HG02852 (cell line): ENCODE measurements at regions not wholly inside any gene's neighbourhood (a gene's known extent, or its start where the extent isn't known, plus 50 kb on each side); places are given as distances from the start of the nearest gene placed in this dataset.

Experiments used
- ATAC-seq: cut with Tn5 transposase; IDR thresholded peaks from one replicate; pipeline ENCODE4 v1.9.1; 2021; ENCODE audit warnings: mild to moderate bottlenecking, moderate library complexity; ENCODE audit not compliant: unreplicated experiment

DNA sequence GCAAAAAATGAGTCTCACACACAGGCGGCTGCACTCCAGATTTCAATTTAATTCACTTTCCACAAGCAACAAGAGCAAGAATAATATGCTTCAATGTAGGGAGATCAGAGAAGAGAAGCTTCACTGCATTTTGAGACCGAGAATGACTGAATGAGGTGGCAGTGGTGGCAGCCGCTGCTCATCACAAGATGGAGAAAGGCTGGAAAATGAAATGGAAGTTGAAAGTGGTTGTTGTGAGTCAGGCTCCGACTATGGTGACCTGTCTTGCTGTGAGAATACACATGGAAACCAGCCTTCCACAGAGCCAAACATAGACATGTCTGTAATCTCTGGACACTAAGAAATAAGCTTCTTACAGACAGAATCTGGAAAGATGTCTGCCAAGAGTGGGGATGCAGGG, 499.6 kb upstream of the LRRN3 start:
- no peak for ATAC-seq

DNA sequence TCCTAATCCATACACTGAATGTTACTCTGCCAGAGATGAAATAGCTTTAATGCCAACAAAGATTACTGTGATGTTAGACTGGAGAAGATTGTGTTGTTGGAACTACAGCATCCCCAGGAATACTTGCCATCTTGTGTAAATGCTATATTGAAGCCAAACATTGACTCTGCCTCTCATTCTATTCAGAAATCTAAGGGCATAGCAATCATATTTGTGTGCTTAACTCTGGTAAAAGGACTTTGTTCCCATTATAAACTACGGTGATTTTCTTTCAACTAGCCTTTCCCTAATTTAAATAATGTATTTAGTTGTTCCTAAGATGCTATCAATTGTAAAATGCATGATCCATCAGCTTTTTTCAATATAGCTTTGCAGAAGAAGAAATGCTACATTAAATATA, 498.4 kb upstream of the LRRN3 start:
- ATAC-seq = no peak

DNA sequence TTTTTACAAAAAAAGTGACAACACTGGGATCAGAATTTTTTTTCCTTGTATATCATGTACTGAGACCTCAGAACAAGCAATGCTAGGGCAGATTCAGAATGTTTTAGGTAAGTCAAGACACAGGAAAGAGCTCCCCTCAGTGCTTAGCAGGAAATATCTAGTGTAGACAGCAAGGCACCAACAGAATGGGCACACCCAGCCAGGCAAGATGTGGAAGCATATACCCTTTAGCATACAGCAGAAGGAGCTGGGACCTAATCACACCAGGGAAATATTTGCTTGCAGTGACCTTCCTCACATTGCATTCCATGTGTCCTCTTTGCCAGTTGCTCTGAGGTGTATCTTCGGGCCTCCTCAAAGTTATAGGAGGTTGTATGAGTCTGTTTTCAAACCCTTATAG, 497.6 kb upstream of the LRRN3 start:
- no peak for ATAC-seq

DNA sequence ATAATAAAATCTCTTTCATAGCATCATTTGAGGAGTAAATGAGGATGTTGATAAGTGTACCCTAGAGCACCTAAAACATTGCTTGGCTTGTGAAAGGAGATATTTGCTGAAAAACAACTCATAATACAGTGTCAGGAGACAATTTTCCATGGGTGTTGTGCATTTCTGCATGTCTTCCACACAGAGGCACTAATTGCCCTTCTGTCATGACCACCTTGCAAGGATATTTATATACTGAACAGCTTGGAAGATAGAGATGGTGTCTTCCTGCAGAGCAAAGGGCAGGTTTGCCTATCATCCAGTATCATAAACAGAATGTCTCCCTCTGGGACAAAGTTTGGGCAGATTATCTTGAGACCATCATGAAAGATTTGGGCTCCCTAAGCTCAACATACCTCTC, 495.2 kb upstream of the LRRN3 start:
- no peak for ATAC-seq

DNA sequence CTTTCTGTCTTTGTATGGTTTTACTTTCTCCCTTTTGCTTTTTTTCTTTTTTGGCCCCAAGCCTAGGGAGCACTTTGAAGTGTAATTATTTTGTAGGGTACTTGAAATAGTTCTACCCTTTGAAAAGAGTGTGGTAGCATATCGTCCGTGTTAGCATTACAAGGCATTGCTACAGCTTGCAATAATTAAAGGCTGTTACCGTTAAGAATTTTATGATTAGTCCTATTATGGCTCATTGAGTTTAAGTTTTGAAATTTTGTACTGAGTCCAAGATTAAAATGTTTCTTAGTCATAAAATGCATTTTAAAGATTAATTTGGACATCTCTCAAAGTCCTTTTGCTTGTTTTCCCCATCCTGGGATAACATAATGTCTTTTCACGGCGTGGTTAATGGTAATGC, 490.0 kb upstream of the LRRN3 start:
- ATAC-seq = no peak

DNA sequence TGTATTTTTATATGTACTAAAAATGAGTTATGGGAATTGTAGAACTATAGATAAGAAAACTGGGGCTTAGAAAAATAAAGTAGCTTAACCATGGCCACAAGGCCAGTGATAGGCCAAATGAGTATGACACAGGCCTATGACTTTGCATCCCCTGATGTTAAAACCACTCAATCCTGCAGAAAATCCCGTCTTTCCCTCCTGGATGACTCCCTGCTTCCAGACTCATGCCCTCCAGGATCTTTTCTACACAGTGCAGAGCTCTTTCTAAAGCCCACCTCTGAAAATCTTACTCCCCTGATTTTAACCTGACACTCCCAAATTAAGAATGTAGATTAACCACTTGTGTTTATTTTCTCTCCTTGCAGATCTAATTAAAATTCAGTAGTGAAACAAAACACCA, 489.2 kb upstream of the LRRN3 start:
- ATAC-seq = no peak

DNA sequence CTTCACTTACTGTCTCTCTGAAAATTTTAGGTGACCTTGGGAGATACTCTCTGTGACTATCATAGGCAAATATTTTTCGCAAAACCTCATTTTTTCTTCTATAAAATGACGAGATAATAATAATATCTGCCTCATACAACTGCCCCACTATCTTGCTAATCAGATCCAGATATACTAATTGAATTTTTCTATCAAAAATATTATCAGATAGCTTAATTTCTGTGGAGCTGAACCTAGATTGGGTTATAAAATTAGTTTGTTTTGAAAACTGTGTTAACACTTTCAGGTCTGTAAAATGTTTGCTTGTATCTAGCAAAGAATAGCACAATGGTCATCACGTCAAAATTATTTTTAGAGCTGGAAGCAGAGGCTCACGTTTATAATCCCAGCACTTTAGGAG, 486.7 kb upstream of the LRRN3 start:
- ATAC-seq = no peak

DNA sequence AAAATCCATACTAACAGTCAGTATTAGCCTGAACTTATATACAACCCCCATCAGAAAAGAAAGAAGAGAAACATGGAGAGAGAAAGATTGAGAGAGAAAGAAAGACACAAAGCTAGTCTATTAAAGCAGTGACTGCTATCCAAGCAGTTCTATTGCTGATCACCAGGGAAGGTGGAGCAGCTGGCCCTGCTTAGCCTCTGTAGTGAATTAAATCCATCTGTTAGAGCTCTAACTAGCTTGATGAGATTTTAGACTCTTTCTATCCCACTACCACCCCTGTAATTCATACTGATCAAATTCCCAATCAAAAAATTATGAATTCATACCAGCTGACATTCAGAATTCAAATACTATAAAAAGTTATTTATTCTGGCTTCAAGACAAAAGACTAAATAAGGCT, 486.0 kb upstream of the LRRN3 start:
- no peak for ATAC-seq

DNA sequence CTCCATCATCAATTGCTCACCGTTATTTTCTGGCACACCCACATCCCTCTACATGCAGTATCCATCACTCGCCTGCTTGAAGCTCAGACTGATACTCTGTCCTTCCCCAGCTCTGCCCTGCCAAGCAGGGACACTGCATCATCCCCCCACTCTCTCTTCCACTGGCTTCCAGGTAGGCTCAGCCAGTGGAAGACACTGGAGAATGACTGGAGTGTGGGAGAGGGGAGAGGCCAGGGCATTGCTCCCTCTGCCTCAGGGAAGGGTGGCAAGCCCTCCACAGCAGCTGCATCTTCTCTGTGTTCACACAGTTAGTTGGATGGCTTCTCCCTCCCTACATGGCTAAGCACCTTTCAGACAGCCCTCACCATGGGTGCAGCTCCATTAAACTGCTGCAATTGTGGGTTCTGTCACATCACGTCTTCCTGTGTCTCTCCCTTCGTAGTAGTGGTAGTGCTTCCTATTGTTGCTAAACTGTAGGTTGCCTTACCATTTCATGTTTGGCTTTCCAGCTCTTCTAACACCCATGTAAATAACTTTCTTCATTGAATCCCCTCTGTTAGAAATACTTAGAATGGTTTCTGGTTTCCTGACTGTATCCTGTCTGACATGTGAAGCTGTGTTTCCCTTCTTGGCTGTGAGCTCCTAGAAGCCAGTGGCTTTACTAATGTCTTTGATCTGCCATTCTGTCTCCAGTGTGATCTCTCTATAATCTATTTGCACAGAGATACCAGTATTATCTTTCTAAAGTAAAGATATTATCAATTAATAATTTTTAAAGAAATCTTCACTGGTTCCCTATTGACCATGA, 483.7 kb upstream of the LRRN3 start:
- ATAC-seq = no peak

DNA sequence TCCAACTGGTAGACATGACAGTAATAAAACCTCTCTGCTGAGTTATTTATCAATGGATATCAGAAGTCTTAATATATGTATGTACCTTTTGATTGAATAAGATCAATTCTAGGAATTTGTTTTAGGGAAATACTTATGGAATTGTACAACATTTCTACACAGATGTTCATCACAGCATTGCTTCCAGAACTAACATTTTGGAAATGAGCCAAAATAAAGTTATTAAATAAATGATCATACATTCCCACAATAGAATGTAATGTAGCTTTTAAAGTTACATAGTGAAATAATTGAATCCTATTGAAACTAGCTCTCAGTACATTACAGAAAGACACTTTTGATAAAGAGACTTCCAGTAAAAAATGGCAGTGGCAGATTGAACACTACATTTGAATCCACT, 481.6 kb upstream of the LRRN3 start:
- no peak for ATAC-seq

DNA sequence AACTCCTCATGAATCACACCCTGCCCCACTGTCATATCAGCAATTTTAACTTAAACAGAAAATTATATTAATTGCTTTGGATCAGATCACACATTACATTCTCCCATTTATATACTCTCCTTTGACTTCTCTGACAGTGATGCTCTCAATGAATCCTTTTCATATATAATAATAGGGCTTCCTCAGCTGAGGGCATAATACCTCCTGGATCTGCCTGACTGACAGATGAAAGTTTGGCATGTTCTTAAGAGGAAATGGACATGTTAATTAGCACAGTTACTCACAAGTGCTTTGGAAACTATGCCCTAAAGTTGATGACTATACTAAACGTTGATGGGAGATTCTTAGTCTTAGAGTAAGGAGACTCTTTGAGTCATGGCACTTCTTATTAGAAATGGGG, 478.2 kb upstream of the LRRN3 start:
- ATAC-seq = no peak
